ENCODE measurements at regions not wholly inside any gene's neighbourhood (a gene's known extent, or its start where the extent isn't known, plus 50 kb on each side); places are given as distances from the start of the nearest gene placed in this dataset.

- TF ChIP-seq CTCF (conservative IDR thresholded peaks at IDR 0.05 in 1 of 2, IDR thresholded peaks at IDR 0.05 in 1 of 2; ENCODE audit: extremely low read depth in 1 of 2, insufficient read depth in 1 of 2, low read depth in 1 of 2, low read length in 2 of 2) (no peak), EZH2 (IDR thresholded peaks at IDR 0.05; ENCODE audit: borderline replicate concordance, low read length) (no peak)
Measured at GRCh38 chr10:20474064-20474463, 423.0 kb downstream of the NEBL start.

All from mammary epithelial cell (primary cell).